Glomerular endothelial cell (primary cell): ENCODE measurements at regions not wholly inside any gene's neighbourhood (a gene's known extent, or its start where the extent isn't known, plus 50 kb on each side); places are given as distances from the start of the nearest gene placed in this dataset.
"Not testable (repeated sequence)": the region's sequence is repeated elsewhere in the genome, so short reads cannot be mapped to it uniquely, and the experiment has no call there.

Source experiments
- DNase-seq: peaks from one replicate; pipeline ENCODE4 v3.0.0-alpha.2; 2011; ENCODE audit warnings: low read depth, low spot score; ENCODE audit errors: extremely low read depth

DNA sequence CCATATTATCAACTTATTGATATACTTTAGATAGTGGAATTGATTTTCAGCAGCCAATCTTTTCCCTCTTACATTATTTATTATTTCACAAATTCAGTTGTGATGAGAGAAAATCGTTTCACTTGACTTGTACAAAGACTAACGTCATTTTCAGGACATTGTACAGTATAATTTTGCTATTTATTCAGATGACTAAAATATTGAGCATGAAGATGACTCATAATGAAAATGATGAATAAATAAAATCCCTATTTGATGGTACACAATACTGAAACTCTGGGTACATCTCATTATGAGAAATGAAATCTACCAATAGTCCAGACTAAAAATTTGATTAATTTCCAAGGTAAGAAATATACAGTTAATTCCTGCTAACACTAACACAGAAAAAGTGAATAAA, 316.4 kb downstream of the CCDC74A start:
- not testable (repeated sequence) for DNase-seq

- not testable (repeated sequence) for DNase-seq
Measured at GRCh38 chr2:131856202-131856601, 305.6 kb downstream of the ANKRD30BL start.

GRCh38 chr2:131858197-131858596, 303.6 kb downstream of the ANKRD30BL start:
- not testable (repeated sequence) for DNase-seq
